ENCODE measurements at regions not wholly inside any gene's neighbourhood (a gene's known extent, or its start where the extent isn't known, plus 50 kb on each side); places are given as distances from the start of the nearest gene placed in this dataset.

GRCh38 chr1:201746156-201746555, 82.8 kb upstream of the IPO9 start:
- TF ChIP-seq POLR2A (IDR thresholded peaks at IDR 0.05): no peak
- no peak for TF ChIP-seq CTCF (IDR thresholded peaks at IDR 0.05)
